Fibroblast of villous mesenchyme (primary cell): ENCODE measurements at regions not wholly inside any gene's neighbourhood (a gene's known extent, or its start where the extent isn't known, plus 50 kb on each side); places are given as distances from the start of the nearest gene placed in this dataset.

Source experiments
- DNase-seq: peaks from one replicate; pipeline ENCODE4 v3.0.0-alpha.2; 2010; ENCODE audit warnings: low read depth
- H3K4me3 ChIP-seq: 2 replicates; pipeline ENCODE4 v1.5.1; 2011; ENCODE audit warnings: low read depth, mild to moderate bottlenecking, low read length
- CTCF ChIP-seq: IDR thresholded peaks from 2 replicates; pipeline ENCODE4 v1.5.1; 2012; ENCODE audit warnings: low read depth, mild to moderate bottlenecking, low read length; ENCODE audit not compliant: insufficient read depth

GRCh38 chr19:29017788-29018187 is 195.2 kb downstream of the UQCRFS1 start:
- DNase-seq: no peak
- H3K4me3 ChIP-seq: no peak overlapping the region
- no peak for TF ChIP-seq CTCF

- no peak for TF ChIP-seq CTCF
- no peak for DNase-seq
- no peak overlapping the region for H3K4me3 ChIP-seq
Observed at GRCh38 chr19:29016926-29017760, 195.8 kb downstream of the UQCRFS1 start.

- no peak for DNase-seq
- no peak for TF ChIP-seq CTCF
Observed at GRCh38 chr19:29016353-29016752, 196.6 kb downstream of the UQCRFS1 start.

GRCh38 chr19:29015569-29015968 is 197.4 kb downstream of the UQCRFS1 start:
- DNase-seq: no peak
- H3K4me3 ChIP-seq: no peak overlapping the region
- no peak for TF ChIP-seq CTCF

More at GRCh38 chr19:29016353-29016752, 196.6 kb downstream of the UQCRFS1 start:
- no peak overlapping the region for H3K4me3 ChIP-seq

- no peak overlapping the region for H3K4me3 ChIP-seq
- TF ChIP-seq CTCF: no peak
- no peak for DNase-seq
Observed at GRCh38 chr19:29014857-29015436, 198.0 kb downstream of the UQCRFS1 start.

- TF ChIP-seq CTCF: no peak
- H3K4me3 ChIP-seq: no peak overlapping the region
- DNase-seq: no peak
Observed at GRCh38 chr19:29013988-29014387, 199.0 kb downstream of the UQCRFS1 start.
